SKM-1 treated with dmso at 0.1 percent for 144 hours (cell line): ENCODE measurements at regions not wholly inside any gene's neighbourhood (a gene's known extent, or its start where the extent isn't known, plus 50 kb on each side); places are given as distances from the start of the nearest gene placed in this dataset.

Source experiments
- DNase-seq: peaks from one replicate; lab custom pipeline; 2025; ENCODE audit not compliant: unreplicated experiment; lab: John Stamatoyannopoulos, UW

DNA sequence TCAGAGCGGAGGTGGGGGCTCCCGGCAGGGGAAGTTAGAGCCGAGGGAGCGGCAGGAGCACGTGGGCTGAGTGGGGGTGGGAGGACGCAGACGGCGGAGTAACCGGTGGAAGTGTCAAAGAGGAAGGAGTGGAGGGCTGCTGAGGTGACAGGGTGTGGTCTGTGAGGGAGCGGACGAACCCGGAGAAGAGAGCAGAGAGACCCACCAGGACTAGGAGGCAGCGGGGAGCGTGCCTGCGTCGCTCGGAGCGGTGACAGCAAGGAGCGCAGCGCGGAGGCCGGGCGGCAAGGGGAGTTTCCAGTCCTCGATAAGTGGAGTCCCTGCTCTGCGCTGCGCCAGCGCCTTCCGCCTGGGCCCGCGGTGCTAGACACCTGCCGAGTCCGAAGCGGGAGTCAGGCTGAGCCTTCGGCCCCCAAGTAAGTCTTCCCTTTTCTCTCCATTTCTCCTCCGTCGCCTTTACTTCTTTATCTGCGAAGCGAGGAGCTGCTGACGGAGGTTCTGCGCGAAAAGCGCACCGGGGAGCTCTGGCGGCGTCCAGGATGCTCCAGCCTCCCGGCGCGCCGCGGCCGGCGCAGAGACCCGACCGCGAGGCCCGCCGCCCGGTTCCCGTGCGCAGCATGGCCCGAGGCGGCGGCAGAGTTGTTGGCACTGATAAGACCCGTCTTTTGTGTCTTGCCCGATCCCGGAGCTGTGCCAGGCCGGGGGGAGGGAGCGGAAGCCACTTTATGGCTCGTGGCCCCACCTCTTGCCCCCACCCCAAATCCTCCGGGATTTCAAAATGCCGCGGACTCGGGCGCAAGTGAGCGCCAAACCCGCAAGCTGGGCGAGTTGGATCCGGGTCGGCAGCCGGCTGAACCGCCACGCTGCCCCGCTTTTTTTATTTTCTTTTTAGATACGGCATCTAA is 533.0 kb upstream of the SEMA6D start:
- DNase-seq = no peak

GRCh38 chr15:47184908-47185801 is 532.1 kb upstream of the SEMA6D start:
- no peak for DNase-seq

- no peak for DNase-seq
Observed at GRCh38 chr15:47186075-47186474, 531.2 kb upstream of the SEMA6D start.

DNA sequence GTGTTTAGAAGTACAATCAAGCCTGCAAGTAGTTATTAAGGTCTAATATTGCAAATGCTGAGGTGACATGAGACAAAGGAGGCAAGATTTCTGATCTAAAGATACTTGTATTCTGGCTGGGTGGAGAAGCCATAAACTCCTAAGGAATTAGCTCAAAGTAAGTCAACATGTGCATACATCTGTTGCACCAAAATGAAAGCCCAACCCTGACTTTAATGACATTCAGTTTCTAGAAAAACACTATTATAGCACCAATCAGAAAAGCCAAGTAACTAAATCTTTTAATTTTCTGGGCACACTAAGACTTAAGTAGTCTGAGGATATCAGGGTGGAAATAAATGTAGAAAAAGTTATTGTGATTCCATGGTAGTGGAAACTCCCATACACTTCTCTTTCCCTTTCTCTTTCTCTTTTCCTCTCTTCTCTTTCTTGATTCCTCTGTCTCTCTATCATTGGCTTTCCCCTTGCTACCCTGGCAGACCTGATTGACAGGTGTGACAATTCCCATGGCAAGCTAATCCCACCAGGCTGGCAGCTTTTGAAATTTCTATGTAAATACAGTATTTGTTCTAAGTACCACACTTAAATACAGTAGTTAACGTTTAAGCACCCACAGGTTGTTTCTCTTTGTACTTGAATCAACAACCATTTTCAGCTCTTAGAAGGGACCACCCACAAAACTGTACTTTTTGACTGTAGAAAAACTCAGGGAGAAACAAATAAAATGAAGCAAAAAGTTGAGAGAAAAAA is 528.4 kb upstream of the SEMA6D start:
- DNase-seq = no peak

- peak; percentile 29 for DNase-seq
Observed at GRCh38 chr15:47194718-47195117, 522.6 kb upstream of the SEMA6D start.

DNA sequence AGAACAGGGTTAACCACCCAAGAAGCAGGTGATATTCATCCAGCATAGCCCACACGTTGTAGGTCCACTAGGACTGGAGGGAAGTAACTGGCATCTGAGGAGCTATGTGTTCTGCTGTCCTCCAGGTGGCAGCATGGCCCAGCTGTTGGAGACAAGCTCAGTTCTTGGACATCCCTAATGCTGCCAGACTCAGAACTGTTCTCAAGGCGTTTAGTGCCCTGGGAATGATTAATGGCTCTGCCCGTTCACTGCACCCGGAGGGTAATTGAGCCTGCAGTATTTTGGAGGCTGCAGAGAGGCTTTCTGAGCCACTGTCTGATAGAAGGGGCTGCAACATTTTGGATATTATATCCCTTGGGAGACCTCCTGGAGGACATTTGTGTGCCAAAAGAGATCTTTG is 521.3 kb upstream of the SEMA6D start:
- peak; percentile 78 for DNase-seq

DNA sequence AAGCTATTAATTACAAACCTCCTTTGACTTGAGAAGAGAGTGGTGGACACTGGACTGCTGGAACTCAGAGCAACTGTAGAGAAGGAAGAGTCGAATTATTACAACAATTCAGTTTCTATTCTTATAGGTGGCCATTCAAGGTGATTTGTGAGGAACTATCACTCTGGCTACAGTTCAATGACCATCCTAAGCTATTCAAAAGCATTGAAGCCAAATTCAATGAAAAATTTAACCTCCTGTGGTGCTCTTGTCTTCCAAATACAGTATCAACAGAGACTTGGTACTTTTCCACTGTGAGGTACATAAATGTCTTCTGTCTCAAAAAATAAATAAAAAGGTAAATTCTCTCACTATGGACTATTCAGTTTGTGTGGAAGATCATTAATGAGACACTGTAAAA is 513.3 kb upstream of the SEMA6D start:
- DNase-seq = no peak

DNA sequence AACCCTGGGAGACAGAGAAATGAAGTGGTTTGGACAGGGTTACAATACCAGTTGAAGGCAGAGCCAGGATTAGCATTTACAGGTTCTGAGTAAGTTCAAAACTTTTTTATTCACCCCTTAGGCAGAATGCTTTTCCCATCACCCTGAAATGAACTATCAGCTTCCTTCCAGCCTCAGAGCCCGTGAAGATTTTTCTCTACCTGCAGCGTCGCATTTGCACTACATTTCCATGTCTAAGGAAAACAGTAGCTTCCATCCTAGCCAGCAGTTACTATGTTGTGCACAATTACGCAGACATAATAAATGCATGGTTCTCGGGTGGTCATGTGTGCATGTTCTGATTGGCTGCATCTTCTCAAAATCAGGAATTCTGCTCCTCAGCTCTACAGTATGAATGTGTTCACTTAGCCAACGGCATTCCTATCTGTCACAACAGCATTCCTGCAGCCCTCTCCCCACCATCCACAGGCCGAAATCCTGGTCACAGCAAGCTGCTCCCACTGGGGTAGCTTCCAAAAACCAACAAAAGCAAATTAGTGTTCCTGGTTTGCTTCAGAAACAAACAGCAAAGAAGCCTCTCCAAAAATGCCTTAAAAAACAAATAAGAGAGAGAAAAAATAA is 510.8 kb upstream of the SEMA6D start:
- DNase-seq = no peak

GRCh38 chr15:47209591-47209990 is 507.7 kb upstream of the SEMA6D start:
- no peak for DNase-seq

GRCh38 chr15:47212222-47213010 is 504.9 kb upstream of the SEMA6D start:
- no peak for DNase-seq

GRCh38 chr15:47213883-47214282 is 503.4 kb upstream of the SEMA6D start:
- DNase-seq = no peak

GRCh38 chr15:47218295-47218694 is 499.0 kb upstream of the SEMA6D start:
- no peak for DNase-seq

GRCh38 chr15:47244361-47244760 is 472.9 kb upstream of the SEMA6D start:
- DNase-seq = no peak

- no peak for DNase-seq
Observed at GRCh38 chr15:47246317-47246716, 471.0 kb upstream of the SEMA6D start.

DNA sequence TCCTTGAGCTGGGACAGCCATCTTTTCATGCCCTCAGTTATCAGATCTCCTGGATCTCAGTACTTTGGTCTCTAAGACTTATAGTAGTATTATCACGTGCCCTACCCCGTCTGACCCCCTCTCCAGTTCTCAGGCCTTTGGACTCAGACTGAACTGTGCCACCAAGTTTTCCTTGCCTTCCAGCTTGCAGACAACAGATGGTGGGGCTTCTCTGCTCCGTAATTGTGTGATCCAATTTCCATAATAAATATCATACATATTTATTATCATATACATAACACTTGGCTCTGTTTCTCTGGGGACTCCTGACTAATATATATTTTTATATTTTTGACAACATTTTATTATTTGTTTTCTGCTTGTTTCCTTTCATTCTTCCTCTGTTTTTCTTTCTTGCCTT is 458.8 kb upstream of the SEMA6D start:
- DNase-seq = no peak

DNA sequence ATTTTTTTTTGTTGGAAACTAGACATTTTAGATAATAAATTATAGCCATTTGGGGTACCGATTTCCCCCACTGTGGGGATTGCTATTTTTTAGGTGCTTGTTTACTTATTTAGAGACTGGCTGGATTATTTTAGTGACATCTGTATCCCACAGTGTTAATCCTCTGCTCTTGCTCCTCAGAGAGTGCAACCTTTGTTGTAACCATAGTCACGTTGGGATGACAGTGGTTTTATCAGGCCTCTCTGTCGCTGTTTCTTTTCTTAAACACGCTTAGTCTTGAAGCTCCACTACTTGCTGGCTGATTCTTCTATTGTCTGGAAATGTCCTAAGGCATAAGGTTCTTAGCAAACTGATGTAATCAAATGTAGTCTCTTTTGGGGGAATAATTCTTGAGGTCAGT is 451.6 kb upstream of the SEMA6D start:
- DNase-seq = no peak

GRCh38 chr15:47266566-47266965 is 450.7 kb upstream of the SEMA6D start:
- DNase-seq = no peak

GRCh38 chr15:47273864-47274263 is 443.4 kb upstream of the SEMA6D start:
- no peak for DNase-seq

GRCh38 chr15:47283246-47283645 is 434.1 kb upstream of the SEMA6D start:
- DNase-seq = no peak

- no peak for DNase-seq
Observed at GRCh38 chr15:47288794-47289193, 428.5 kb upstream of the SEMA6D start.
